ENCODE measurements at regions not wholly inside any gene's neighbourhood (a gene's known extent, or its start where the extent isn't known, plus 50 kb on each side); places are given as distances from the start of the nearest gene placed in this dataset.

GRCh38 chr1:157203166-157203565 is 65.0 kb upstream of the ETV3 start:
- Histone ChIP-seq H3K4me3 (replicated peaks in 1 of 2; ENCODE audit: low read depth in 1 of 2, low read length in 2 of 2) (no peak overlapping the region), H3K27me3 (ENCODE audit: insufficient read depth, low read length) (peaks cover 12% of the 10 kb centered on the region), H3K4me1 (ENCODE audit: control insufficient read depth in 1 of 2, insufficient read depth in 2 of 2, low read length in 2 of 2) (no peaks in the 10 kb centered on the region), H3K9ac (ENCODE audit: low read length) (no peak overlapping the region), H3K9me3 (ENCODE audit: control insufficient read depth in 1 of 2, insufficient read depth in 1 of 2, low read depth in 1 of 2, low read length in 2 of 2) (no peaks in the 10 kb centered on the region), H3K79me2 (ENCODE audit: insufficient read depth, low read length) (no peaks in the 10 kb centered on the region), H3K4me2 (ENCODE audit: low read length) (no peak overlapping the region), H4K20me1 (ENCODE audit: insufficient read depth) (no peaks in the 10 kb centered on the region), H3K9me2 (ENCODE audit: insufficient read depth) (no peaks in the 10 kb centered on the region), H3K36me3 (ENCODE audit: control insufficient read depth in 1 of 2, insufficient read depth in 2 of 2, low read length in 2 of 2) (no peaks in the 10 kb centered on the region), H2AFZ (ENCODE audit: low read depth, low read length, poor library complexity, severe bottlenecking) (no peak overlapping the region), H3K27ac (ENCODE audit: low read depth, low read length) (no peak overlapping the region)
- TF ChIP-seq EZH2phosphoT487 (IDR thresholded peaks at IDR 0.05; ENCODE audit: borderline replicate concordance) (no peak), TCF7L2 (IDR thresholded peaks at IDR 0.05; ENCODE audit: borderline replicate concordance, extremely low read depth, insufficient read depth, insufficient read length) (no peak), EZH2 (IDR thresholded peaks at IDR 0.05) (no peak), CTCF (IDR thresholded peaks at IDR 0.05 in 2 of 3, conservative IDR thresholded peaks at IDR 0.05 in 1 of 3; ENCODE audit: borderline replicate concordance in 1 of 3, insufficient read depth in 1 of 3, low read depth in 2 of 3, low read length in 2 of 3) (no peak), YY1 (IDR thresholded peaks at IDR 0.05; ENCODE audit: extremely low read depth, insufficient replicate concordance, low read depth, low read length) (no peak), MAX (IDR thresholded peaks at IDR 0.05) (no peak), CBX3 (IDR thresholded peaks at IDR 0.05; ENCODE audit: low read depth) (no peak), FOSL1 (IDR thresholded peaks at IDR 0.05; ENCODE audit: low read depth) (no peak)
- ATAC-seq (no peak), DNase-seq (ENCODE audit: low read depth, low spot score) (no peak)
- BruUV-seq (replicated peaks), result no TSS peak
- ChIA-PET POLR2A (no interaction called here), RAD21 (ENCODE audit: low non-redundant PET in 1 of 2, low total read pairs in 2 of 2, uncharacterized antibody in 2 of 2, unreplicated experiment in 2 of 2) (no interaction called here), CTCF (no interaction called here)
- intact Hi-C loops (cut with micrococcal nuclease), result no loop called here

- ChIA-PET POLR2A (no interaction called here), RAD21 (ENCODE audit: low non-redundant PET in 1 of 2, low total read pairs in 2 of 2, uncharacterized antibody in 2 of 2, unreplicated experiment in 2 of 2) (no interaction called here), CTCF (interaction anchor here (0.7 kb wide), 1 partner anchor 915 kb away, joined by 3 read pairs; no protein-coding TSS in a partner anchor)
- Histone ChIP-seq H4K20me1 (ENCODE audit: insufficient read depth) (no peaks in the 10 kb centered on the region), H3K4me2 (ENCODE audit: low read length) (no peak overlapping the region), H2AFZ (ENCODE audit: low read depth, low read length, poor library complexity, severe bottlenecking) (no peak overlapping the region), H3K79me2 (ENCODE audit: insufficient read depth, low read length) (no peaks in the 10 kb centered on the region), H3K4me3 (replicated peaks in 1 of 2; ENCODE audit: low read depth in 1 of 2, low read length in 2 of 2) (no peak overlapping the region), H3K36me3 (ENCODE audit: control insufficient read depth in 1 of 2, insufficient read depth in 2 of 2, low read length in 2 of 2) (no peaks in the 10 kb centered on the region), H3K27me3 (ENCODE audit: insufficient read depth, low read length) (peaks cover 12% of the 10 kb centered on the region), H3K4me1 (ENCODE audit: control insufficient read depth in 1 of 2, insufficient read depth in 2 of 2, low read length in 2 of 2) (no peaks in the 10 kb centered on the region), H3K9ac (ENCODE audit: low read length) (no peak overlapping the region), H3K27ac (ENCODE audit: low read depth, low read length) (no peak overlapping the region), H3K9me3 (ENCODE audit: control insufficient read depth in 1 of 2, insufficient read depth in 1 of 2, low read depth in 1 of 2, low read length in 2 of 2) (no peaks in the 10 kb centered on the region), H3K9me2 (ENCODE audit: insufficient read depth) (no peaks in the 10 kb centered on the region)
- intact Hi-C loops (cut with micrococcal nuclease), result no loop called here
- no peak for TF ChIP-seq SIN3A (IDR thresholded peaks at IDR 0.05; ENCODE audit: low read depth)
- TF ChIP-seq FOSL1 (IDR thresholded peaks at IDR 0.05; ENCODE audit: low read depth), result no peak
- no peak for TF ChIP-seq POLR2AphosphoS5 (IDR thresholded peaks at IDR 0.05; ENCODE audit: low read depth, low read length)
- TF ChIP-seq EGR1 (IDR thresholded peaks at IDR 0.05; ENCODE audit: low read depth), result no peak
- no peak for TF ChIP-seq POLR2A (IDR thresholded peaks at IDR 0.05; ENCODE audit: borderline replicate concordance, extremely low read depth, insufficient read depth, insufficient read length)
- no peak for TF ChIP-seq ZNF274 (IDR thresholded peaks at IDR 0.05; ENCODE audit: low read depth, low read length)
- no peak for TF ChIP-seq CBX3 (IDR thresholded peaks at IDR 0.05; ENCODE audit: low read depth)
- TF ChIP-seq ZBTB33 (IDR thresholded peaks at IDR 0.05; ENCODE audit: extremely low read depth, insufficient replicate concordance, low read length), result no peak
- no TSS peak for BruUV-seq (replicated peaks)
- DNase-seq (ENCODE audit: low read depth, low spot score), result no peak
- no peak for ATAC-seq
Observed at GRCh38 chr1:157202331-157202730, 64.1 kb upstream of the ETV3 start.
